GM12892 (cell line): ENCODE measurements at regions not wholly inside any gene's neighbourhood (a gene's known extent, or its start where the extent isn't known, plus 50 kb on each side); places are given as distances from the start of the nearest gene placed in this dataset.

Experiments used
- POLR2A ChIP-seq: IDR thresholded peaks from 2 replicates; pipeline ENCODE4 v1.6.1; 2011; ENCODE audit warnings: low read depth, low read length, control low read depth
- POLR2AphosphoS5 ChIP-seq: IDR thresholded peaks from 2 replicates; pipeline ENCODE4 v1.6.1; 2011; ENCODE audit warnings: low read depth, low read length, control low read depth
- TAF1 ChIP-seq: IDR thresholded peaks from 2 replicates; pipeline ENCODE4 v1.6.1; 2011; ENCODE audit warnings: low read depth, mild to moderate bottlenecking, control low read depth, low read length, borderline replicate concordance

GRCh38 chr11:42201603-42202148 is 742.2 kb upstream of the LRRC4C start:
- TF ChIP-seq POLR2AphosphoS5 = no peak
- no peak for TF ChIP-seq POLR2A
- TF ChIP-seq TAF1 = no peak
